ENCODE measurements at regions not wholly inside any gene's neighbourhood (a gene's known extent, or its start where the extent isn't known, plus 50 kb on each side); places are given as distances from the start of the nearest gene placed in this dataset.
A peak's percentile ranks its signal among the peaks of the same experiment; 100 is the strongest.

GRCh38 chr17:53353919-53354351 lies 468.8 kb upstream of the KIF2B start (continued):
- TF ChIP-seq ZNF331 (CRISPR knock-in tag; IDR thresholded peaks at IDR 0.05; ENCODE audit: low read depth) (no peak), CREB1 (CRISPR knock-in tag; IDR thresholded peaks at IDR 0.05; ENCODE audit: low read depth) (no peak), ZNF114 (CRISPR knock-in tag; IDR thresholded peaks at IDR 0.05) (no peak)

- H4K20me1 ChIP-seq (replicated peaks; ENCODE audit: insufficient read depth): no peaks in the 10 kb centered on the region
- no peaks in the 10 kb centered on the region for H3K79me2 ChIP-seq (replicated peaks; ENCODE audit: insufficient read depth)
- no peak overlapping the region for H3K27ac Mint-ChIP-seq
Measured at GRCh38 chr17:53344778-53345177, 477.9 kb upstream of the KIF2B start.

More at GRCh38 chr17:53344778-53345177, 477.9 kb upstream of the KIF2B start:
- H3K27me3 ChIP-seq (ENCODE audit: insufficient read depth): no peaks in the 10 kb centered on the region
- no peaks in the 10 kb centered on the region for H3F3A ChIP-seq (replicated peaks; ENCODE audit: low read depth)
- H3K27me3 Mint-ChIP-seq (ENCODE audit: insufficient read depth, low read depth, poor library complexity): no peaks in the 10 kb centered on the region
- H3K4me1 ChIP-seq (ENCODE audit: insufficient read depth): no peaks in the 10 kb centered on the region
- no peak overlapping the region for H3K4me3 ChIP-seq
- no peak for ATAC-seq
- TF ChIP-seq ZNF462 (CRISPR knock-in tag; IDR thresholded peaks at IDR 0.05): no peak
- no peak for TF ChIP-seq EZH2phosphoT487 (IDR thresholded peaks at IDR 0.05; ENCODE audit: unreplicated experiment)
- no peak for TF ChIP-seq JUNB (IDR thresholded peaks at IDR 0.05; ENCODE audit: unreplicated experiment)
- no peak for TF ChIP-seq NANOG (IDR thresholded peaks at IDR 0.05; ENCODE audit: borderline replicate concordance)
- no peak for TF ChIP-seq POLR2AphosphoS5 (IDR thresholded peaks at IDR 0.05; ENCODE audit: low read depth)
- TF ChIP-seq STAT1 (IDR thresholded peaks at IDR 0.05; ENCODE audit: unreplicated experiment): no peak
- H3K36me3 Mint-ChIP-seq (ENCODE audit: low read depth): 0 out of 3 replicates have a peak, but pooled peaks cover 4% of the 10 kb centered on the region
- no peaks in the 10 kb centered on the region for H3K4me1 Mint-ChIP-seq
- no peak overlapping the region for H3K27ac ChIP-seq (ENCODE audit: low read depth)
- DNase-seq (ENCODE audit: low spot score): no peak
- no peaks in the 10 kb centered on the region for H3K9me2 ChIP-seq (ENCODE audit: insufficient read depth)
- no peak overlapping the region for H3K4me3 Mint-ChIP-seq
- peak overlapping the region; percentile 7; the same call in 1 of the 2 replicates for H2AFZ ChIP-seq
- no peak overlapping the region for H3K4me2 ChIP-seq
- H3K9me3 Mint-ChIP-seq: peaks cover 13% of the 10 kb centered on the region
- no peaks in the 10 kb centered on the region for H3K36me3 ChIP-seq (ENCODE audit: insufficient read depth)

All from GM23338 (cell line).